Sigmoid colon (tissue), 6 donors: ENCODE measurements at regions not wholly inside any gene's neighbourhood (a gene's known extent, or its start where the extent isn't known, plus 50 kb on each side); places are given as distances from the start of the nearest gene placed in this dataset.

ENCODE experiments used
- DNase-seq: peaks from one replicate; pipeline ENCODE4 v3.0.0-alpha.2; 2019
- H3K27ac ChIP-seq, 4 donors: fragments of 200-600 bp; sonication (generic); one replicate each; pipeline ENCODE4 v1.5.1; 2016 to 2019; ENCODE audit warnings: mild to moderate bottlenecking in 1 of 4
- H3K27me3 ChIP-seq, 3 donors: fragments of 200-600 bp; sonication (generic); one replicate each; pipeline ENCODE4 v1.5.1; 2019; ENCODE audit warnings: mild to moderate bottlenecking in 1 of 3
- H3K36me3 ChIP-seq, 4 donors: fragments of 200-600 bp; sonication (generic); one replicate each; pipeline ENCODE4 v1.5.1; 2016 to 2019
- H3K4me1 ChIP-seq, 4 donors: fragments of 200-600 bp; sonication (generic); one replicate each; pipeline ENCODE4 v1.5.1; 2017 to 2019
- H3K4me3 ChIP-seq, 4 donors: fragments of 200-600 bp; sonication (generic); one replicate each; pipeline ENCODE4 v1.5.1; 2017 to 2019; ENCODE audit warnings: mild to moderate bottlenecking in 2 of 4, moderate library complexity in 1 of 4
- H3K9me3 ChIP-seq, 4 donors: fragments of 200-600 bp in 3 of 4; sonication (generic) in 3 of 4; one replicate each; pipeline versions ENCODE4 v1.5.1 to v1.6.1; 2013 to 2019
- EP300 ChIP-seq, 4 donors: sonication (generic); formaldehyde crosslinking; IDR thresholded peaks; one replicate each; pipeline ENCODE4 v1.6.1; 2017; ENCODE audit warnings: antibody characterized with exemption in 4 of 4
- POLR2A ChIP-seq, 2 donors: fragments of 450-650 bp; IDR thresholded peaks; one replicate each; pipeline ENCODE4 v1.6.1; 2016; ENCODE audit warnings: antibody characterized with exemption in 2 of 2, mild to moderate bottlenecking in 2 of 2, moderate library complexity in 2 of 2
- POLR2AphosphoS5 ChIP-seq, 4 donors: sonication (generic); formaldehyde crosslinking; IDR thresholded peaks; one replicate each; pipeline ENCODE4 v1.6.1; 2017; ENCODE audit warnings: antibody characterized with exemption in 4 of 4
- WGBS, 2 donors: extraction: QIAGEN DNeasy Blood & Tissue Kit; methylation state at CpG; one replicate each; pipeline ENCODE4 v1.1.7; 2013; 5-methylcytosine and 5-hydroxymethylcytosine counted together
- intact Hi-C: fragments of 100-400 bp; cut with DNase I; formaldehyde crosslinking; loops from one replicate; pipeline ENCODE4 v1.15.1; 2023
- TF ChIP-seq, protein P1 (sequence below), 4 experiments: fragments of 450-650 bp in 3 of 4; fragments of 200-600 bp in 1 of 4; IDR thresholded peaks; one replicate each; pipeline ENCODE4 v1.5.1; 2016 to 2019; ENCODE audit warnings: antibody characterized with exemption in 4 of 4, mild to moderate bottlenecking in 3 of 4, moderate library complexity in 2 of 4
- donor health status: healthy with polysubstance abuse.
- donor health status: healthy.

DNA sequence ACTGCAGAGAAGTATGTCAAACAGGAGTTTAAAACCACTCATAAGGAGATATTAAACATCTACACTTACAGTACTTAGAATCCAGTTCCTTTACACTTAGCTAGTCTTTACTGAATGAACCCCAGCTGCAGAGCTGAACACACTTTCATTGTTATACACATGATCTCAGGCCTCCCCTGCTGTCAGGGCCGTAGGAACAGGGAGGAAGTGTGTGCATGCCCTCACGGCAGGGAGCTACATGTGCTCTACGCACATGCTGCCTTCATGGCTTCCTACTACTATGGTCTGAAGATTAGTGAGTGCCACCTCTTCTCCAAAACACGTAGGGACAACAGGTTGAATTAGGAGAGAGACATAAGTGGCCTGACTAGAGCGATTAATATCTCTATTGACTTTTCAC lies 191.5 kb downstream of the SIPA1L2 start:
- Histone ChIP-seq H3K4me1 (peaks cover 0 to 25% (median 15%) of the 10 kb centered on the region in 4 donors), H3K27ac (no peak overlapping the region), H3K36me3 (peaks cover 0 to 66% (median 17%) of the 10 kb centered on the region in 4 donors), H3K9me3 (no peaks in the 10 kb centered on the region), H3K4me3 (no peak overlapping the region), H3K27me3 (no peaks in the 10 kb centered on the region)
- TF ChIP-seq POLR2A (IDR thresholded peaks at IDR 0.05) (no peak), EP300 (IDR thresholded peaks at IDR 0.05) (no peak), POLR2AphosphoS5 (IDR thresholded peaks at IDR 0.05) (no peak)
- TF ChIP-seq, protein P1, sequence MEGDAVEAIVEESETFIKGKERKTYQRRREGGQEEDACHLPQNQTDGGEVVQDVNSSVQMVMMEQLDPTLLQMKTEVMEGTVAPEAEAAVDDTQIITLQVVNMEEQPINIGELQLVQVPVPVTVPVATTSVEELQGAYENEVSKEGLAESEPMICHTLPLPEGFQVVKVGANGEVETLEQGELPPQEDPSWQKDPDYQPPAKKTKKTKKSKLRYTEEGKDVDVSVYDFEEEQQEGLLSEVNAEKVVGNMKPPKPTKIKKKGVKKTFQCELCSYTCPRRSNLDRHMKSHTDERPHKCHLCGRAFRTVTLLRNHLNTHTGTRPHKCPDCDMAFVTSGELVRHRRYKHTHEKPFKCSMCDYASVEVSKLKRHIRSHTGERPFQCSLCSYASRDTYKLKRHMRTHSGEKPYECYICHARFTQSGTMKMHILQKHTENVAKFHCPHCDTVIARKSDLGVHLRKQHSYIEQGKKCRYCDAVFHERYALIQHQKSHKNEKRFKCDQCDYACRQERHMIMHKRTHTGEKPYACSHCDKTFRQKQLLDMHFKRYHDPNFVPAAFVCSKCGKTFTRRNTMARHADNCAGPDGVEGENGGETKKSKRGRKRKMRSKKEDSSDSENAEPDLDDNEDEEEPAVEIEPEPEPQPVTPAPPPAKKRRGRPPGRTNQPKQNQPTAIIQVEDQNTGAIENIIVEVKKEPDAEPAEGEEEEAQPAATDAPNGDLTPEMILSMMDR (IDR thresholded peaks at IDR 0.05) = no peak
- no peak for DNase-seq
- intact Hi-C loops = loop anchor here (5.0 kb wide), 2 partner anchors 34 to 189 kb away; no protein-coding TSS in a partner anchor
- 81 to 88% methylated on average over 5 of the region's 5 CpGs for WGBS, 2 donors

DNA sequence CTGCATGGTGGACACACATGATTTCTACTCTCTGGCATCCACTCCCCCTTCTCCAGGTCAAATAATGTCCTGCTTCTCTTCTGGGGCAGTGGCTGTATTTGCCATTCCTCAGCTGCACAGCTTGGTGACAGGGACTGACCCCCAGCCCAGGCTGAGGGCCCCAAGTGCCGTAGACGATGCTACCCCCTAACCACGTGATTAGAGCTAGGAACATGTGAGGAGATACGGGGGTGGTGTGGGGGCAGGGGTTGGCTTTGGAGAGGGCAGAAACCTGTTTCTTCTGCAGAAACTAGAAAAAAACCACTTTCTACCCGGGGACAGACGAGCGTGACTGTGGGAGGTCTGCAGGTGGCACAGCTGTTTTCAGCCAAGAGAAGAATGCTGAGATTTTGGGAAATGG lies 192.4 kb downstream of the SIPA1L2 start:
- no peaks in the 10 kb centered on the region for H3K9me3 ChIP-seq
- 93 to 96% methylated on average over 7 of the region's 7 CpGs for WGBS, 2 donors
- H3K27me3 ChIP-seq = no peaks in the 10 kb centered on the region
- peaks cover 0 to 25% (median 15%) of the 10 kb centered on the region in 4 donors for H3K4me1 ChIP-seq
- H3K36me3 ChIP-seq = peaks cover 0 to 61% (median 17%) of the 10 kb centered on the region in 4 donors
- no peak overlapping the region for H3K4me3 ChIP-seq
- DNase-seq = no peak
- TF ChIP-seq POLR2A (IDR thresholded peaks at IDR 0.05) (no peak), POLR2AphosphoS5 (IDR thresholded peaks at IDR 0.05) (no peak), EP300 (IDR thresholded peaks at IDR 0.05) (no peak)
- TF ChIP-seq, protein P1 (IDR thresholded peaks at IDR 0.05) = no peak
- no peak overlapping the region for H3K27ac ChIP-seq
- intact Hi-C loops = loop anchor here (5.0 kb wide), 2 partner anchors 35 to 190 kb away; no protein-coding TSS in a partner anchor

DNA sequence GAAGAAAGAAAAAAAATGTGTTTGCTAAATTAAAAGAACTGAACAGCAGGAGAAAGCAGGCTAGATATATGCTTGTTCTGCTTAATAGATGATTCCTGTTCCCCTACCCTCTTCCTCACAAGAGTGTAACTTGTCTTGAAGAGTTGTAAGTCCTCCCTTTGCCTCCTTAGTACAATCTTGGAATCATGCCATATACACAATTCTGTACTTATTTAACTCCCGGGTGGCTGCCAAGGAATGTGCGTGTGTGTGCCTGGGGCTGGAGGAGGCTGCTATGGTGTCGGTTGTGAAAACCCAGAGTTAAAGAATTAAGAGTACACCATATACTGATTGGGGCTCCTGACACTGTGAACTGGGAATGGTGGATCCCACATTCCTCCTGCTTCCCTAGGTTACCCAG lies 194.2 kb downstream of the SIPA1L2 start:
- Histone ChIP-seq H3K27me3 (no peaks in the 10 kb centered on the region), H3K9me3 (no peaks in the 10 kb centered on the region), H3K4me1 (peaks cover 0 to 32% (median 18%) of the 10 kb centered on the region in 4 donors), H3K27ac (peak overlapping the region in 3 of 4 donors; percentile 1 to 63 (median 61)), H3K36me3 (peaks cover 0 to 50% (median 6%) of the 10 kb centered on the region in 4 donors), H3K4me3 (no peak overlapping the region)
- TF ChIP-seq EP300 (IDR thresholded peaks at IDR 0.05) = no peak
- TF ChIP-seq POLR2A (IDR thresholded peaks at IDR 0.05) = no peak
- peak in 2 of 4 donors; percentile 36 to 38 for TF ChIP-seq POLR2AphosphoS5 (IDR thresholded peaks at IDR 0.05)
- TF ChIP-seq, protein P1 (IDR thresholded peaks at IDR 0.05) = no peak
- DNase-seq = peak; percentile 76
- WGBS, 2 donors = 20 to 67% methylated on average over 3 of the region's 3 CpGs
- intact Hi-C loops = loop anchor here (5.0 kb wide), 2 partner anchors 37 to 192 kb away; no protein-coding TSS in a partner anchor

DNA sequence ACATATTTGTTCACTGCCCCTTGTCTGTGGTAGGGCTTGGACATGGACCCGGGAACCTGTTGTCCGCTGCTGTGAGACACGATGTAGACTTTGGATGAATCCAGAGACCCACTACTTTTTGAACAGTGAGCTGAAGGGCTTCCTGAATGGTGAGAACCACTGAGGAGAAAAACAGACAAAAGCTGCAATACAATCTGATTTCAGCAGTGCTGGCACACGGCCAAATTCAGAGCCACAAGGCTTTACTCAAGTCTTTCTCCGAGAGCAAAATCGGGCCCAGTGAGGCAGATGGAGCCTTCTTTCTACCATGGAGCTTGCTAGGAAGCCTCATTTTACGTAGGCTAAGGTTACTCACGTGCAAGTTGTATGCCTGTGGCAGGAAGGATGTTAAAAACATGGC lies 197.6 kb downstream of the SIPA1L2 start:
- no peak for DNase-seq
- Histone ChIP-seq H3K4me1 (peaks cover 0 to 47% (median 22%) of the 10 kb centered on the region in 4 donors), H3K27ac (no peak overlapping the region), H3K9me3 (no peaks in the 10 kb centered on the region), H3K4me3 (no peak overlapping the region), H3K27me3 (no peaks in the 10 kb centered on the region), H3K36me3 (peaks cover 0 to 28% (median 0%) of the 10 kb centered on the region in 4 donors)
- intact Hi-C loops = no loop called here
- TF ChIP-seq POLR2A (IDR thresholded peaks at IDR 0.05) (no peak), EP300 (IDR thresholded peaks at IDR 0.05) (no peak)
- WGBS, 2 donors = 87 to 96% methylated on average over 8 of the region's 8 CpGs

DNA sequence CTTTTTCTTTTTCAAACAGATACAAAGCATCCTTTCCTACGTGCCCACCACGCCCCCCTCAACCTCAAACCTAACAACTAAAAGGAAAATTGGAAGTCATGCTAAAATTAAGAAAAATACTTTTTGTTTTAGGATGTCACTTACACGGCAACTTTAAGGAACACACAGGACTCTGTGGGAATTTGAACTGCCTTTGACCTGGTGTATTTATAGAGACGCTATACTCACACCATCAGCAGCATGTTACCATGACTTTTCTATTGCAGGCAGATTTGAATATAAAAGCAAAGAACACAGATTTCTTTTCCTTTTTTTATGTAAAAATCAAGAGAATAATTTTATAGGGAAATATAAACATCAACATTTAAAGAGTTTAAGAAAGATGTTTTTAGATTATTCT lies 198.2 kb downstream of the SIPA1L2 start:
- WGBS, 2 donors = 91 to 94% methylated on average over 4 of the region's 4 CpGs
- no peaks in the 10 kb centered on the region for H3K9me3 ChIP-seq
- DNase-seq = no peak
- H3K36me3 ChIP-seq = peaks cover 0 to 31% (median 0%) of the 10 kb centered on the region in 4 donors
- H3K27me3 ChIP-seq = no peaks in the 10 kb centered on the region
- H3K27ac ChIP-seq = no peak overlapping the region
- intact Hi-C loops = no loop called here
- peaks cover 0 to 51% (median 24%) of the 10 kb centered on the region in 4 donors for H3K4me1 ChIP-seq
- TF ChIP-seq, protein P1 (IDR thresholded peaks at IDR 0.05) = no peak
- TF ChIP-seq POLR2AphosphoS5 (IDR thresholded peaks at IDR 0.05) (no peak), EP300 (IDR thresholded peaks at IDR 0.05) (no peak), POLR2A (IDR thresholded peaks at IDR 0.05) (no peak)
- no peak overlapping the region for H3K4me3 ChIP-seq
